Hepatocyte (in vitro differentiated cells): ENCODE measurements at regions not wholly inside any gene's neighbourhood (a gene's known extent, or its start where the extent isn't known, plus 50 kb on each side); places are given as distances from the start of the nearest gene placed in this dataset.

Source experiments
- DNase-seq: peaks from one replicate; pipeline ENCODE4 v3.0.0-alpha.2; 2016; ENCODE audit warnings: low spot score
- H2AFZ ChIP-seq: fragments of 200-600 bp; sonication (generic); 2 replicates; pipeline ENCODE4 v1.6.0; 2016; ENCODE audit warnings: antibody characterized with exemption, mild to moderate bottlenecking
- H3K27ac ChIP-seq: fragments of 200-600 bp; sonication (generic); 2 replicates; pipeline ENCODE4 v1.5.1; 2016; ENCODE audit warnings: mild to moderate bottlenecking
- H3K27me3 ChIP-seq: fragments of 200-600 bp; sonication (generic); 2 replicates; pipeline ENCODE4 v1.6.1; 2016
- H3K36me3 ChIP-seq: fragments of 200-600 bp; sonication (generic); replicated peaks from 2 replicates; pipeline ENCODE4 v1.5.1; 2016; ENCODE audit warnings: low read depth; ENCODE audit not compliant: insufficient read depth
- H3K4me1 ChIP-seq: fragments of 200-600 bp; sonication (generic); 2 replicates; pipeline ENCODE4 v1.5.1; 2016; ENCODE audit warnings: mild to moderate bottlenecking, moderate library complexity; ENCODE audit not compliant: insufficient read depth
- H3K4me2 ChIP-seq: fragments of 200-600 bp; sonication (generic); 2 replicates; pipeline ENCODE4 v1.6.0; 2016
- H3K4me3 ChIP-seq: fragments of 200-600 bp; sonication (generic); 2 replicates; pipeline ENCODE4 v1.5.1; 2016; ENCODE audit warnings: mild to moderate bottlenecking
- H3K79me2 ChIP-seq: fragments of 200-600 bp; sonication (generic); 2 replicates; pipeline ENCODE4 v1.6.0; 2017; ENCODE audit warnings: mild to moderate bottlenecking
- H3K9me2 ChIP-seq: fragments of 200-600 bp; sonication (generic); replicated peaks from 2 replicates; pipeline ENCODE4 v1.6.0; 2017; ENCODE audit warnings: mild to moderate bottlenecking; ENCODE audit not compliant: insufficient read depth
- H3K9me3 ChIP-seq: fragments of 200-600 bp; sonication (generic); 2 replicates; pipeline ENCODE4 v1.5.1; 2016; ENCODE audit warnings: low read depth, mild to moderate bottlenecking
- H4K20me1 ChIP-seq: fragments of 200-600 bp; sonication (generic); 2 replicates; pipeline ENCODE4 v1.6.0; 2016; ENCODE audit warnings: mild to moderate bottlenecking; ENCODE audit not compliant: insufficient read depth, poor library complexity, severe bottlenecking
- CTCF ChIP-seq: fragments of 200-600 bp; sonication (generic); IDR thresholded peaks from 2 replicates; pipeline ENCODE4 v1.5.1; 2016; ENCODE audit warnings: antibody characterized with exemption, mild to moderate bottlenecking; ENCODE audit not compliant: poor library complexity
- EZH2 ChIP-seq: fragments of 200-600 bp; sonication (generic); IDR thresholded peaks from 2 replicates; pipeline ENCODE4 v1.6.1; 2016; ENCODE audit warnings: antibody characterized with exemption, mild to moderate bottlenecking, borderline replicate concordance
- EZH2phosphoT487 ChIP-seq: fragments of 200-600 bp; sonication (generic); IDR thresholded peaks from one replicate; pipeline ENCODE4 v1.6.1; 2018; ENCODE audit warnings: antibody characterized with exemption, mild to moderate bottlenecking, low read depth, moderate library complexity; ENCODE audit not compliant: unreplicated experiment, severe bottlenecking
- WGBS: methylation state at CpG from one replicate; pipeline ENCODE4 v1.1.6; 2016; ENCODE audit warnings: low lambda C conversion rate; ENCODE audit errors: missing lambda C conversion rate; 5-methylcytosine and 5-hydroxymethylcytosine counted together

GRCh38 chr12:41731061-41731460 is 413.6 kb downstream of the GXYLT1 start:
- 86% methylated on average over 2 of the region's 2 CpGs for WGBS
- TF ChIP-seq CTCF (no peak), EZH2phosphoT487 (no peak), EZH2 (no peak)
- H3K4me3 ChIP-seq, result no peak overlapping the region
- H3K27ac ChIP-seq, result no peak overlapping the region
- H3K4me1 ChIP-seq, result no peaks in the 10 kb centered on the region
- no peak overlapping the region for H3K4me2 ChIP-seq
- H3K27me3 ChIP-seq, result no peaks in the 10 kb centered on the region
- H2AFZ ChIP-seq, result no peak overlapping the region
- H3K9me3 ChIP-seq, result no peaks in the 10 kb centered on the region
- no peaks in the 10 kb centered on the region for H3K9me2 ChIP-seq
- H4K20me1 ChIP-seq, result no peaks in the 10 kb centered on the region
- H3K36me3 ChIP-seq, result no peaks in the 10 kb centered on the region
- DNase-seq, result no peak
- H3K79me2 ChIP-seq, result no peaks in the 10 kb centered on the region

DNA sequence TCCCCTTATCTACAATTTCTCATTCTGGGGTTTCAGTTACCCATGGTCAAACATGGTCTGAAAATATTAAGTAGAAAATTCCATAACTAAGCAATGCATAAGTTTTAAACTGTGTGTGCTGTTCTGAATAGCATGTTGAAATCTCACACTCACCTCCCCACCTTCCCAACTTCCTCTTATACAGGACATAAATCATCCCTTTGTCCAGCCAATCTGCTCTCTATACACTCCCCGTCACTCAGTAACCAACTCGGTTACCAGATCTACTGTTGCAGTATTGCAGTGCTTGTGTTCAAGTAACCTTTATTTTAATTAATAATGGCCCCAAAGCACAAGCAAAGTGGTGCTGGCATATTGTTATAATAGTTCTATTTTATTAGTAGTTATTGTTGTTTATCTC is 420.5 kb downstream of the GXYLT1 start:
- no peak overlapping the region for H3K4me2 ChIP-seq
- H3K4me3 ChIP-seq, result no peak overlapping the region
- no peaks in the 10 kb centered on the region for H3K9me2 ChIP-seq
- no peaks in the 10 kb centered on the region for H4K20me1 ChIP-seq
- H3K27me3 ChIP-seq, result no peaks in the 10 kb centered on the region
- H3K36me3 ChIP-seq, result no peaks in the 10 kb centered on the region
- H3K4me1 ChIP-seq, result no peaks in the 10 kb centered on the region
- H3K27ac ChIP-seq, result no peak overlapping the region
- no peaks in the 10 kb centered on the region for H3K79me2 ChIP-seq
- H3K9me3 ChIP-seq, result no peaks in the 10 kb centered on the region
- WGBS, result 67% methylated on average over 2 of the region's 2 CpGs
- no peak for DNase-seq
- H2AFZ ChIP-seq, result no peak overlapping the region
- TF ChIP-seq EZH2 (no peak), CTCF (no peak), EZH2phosphoT487 (no peak)

DNA sequence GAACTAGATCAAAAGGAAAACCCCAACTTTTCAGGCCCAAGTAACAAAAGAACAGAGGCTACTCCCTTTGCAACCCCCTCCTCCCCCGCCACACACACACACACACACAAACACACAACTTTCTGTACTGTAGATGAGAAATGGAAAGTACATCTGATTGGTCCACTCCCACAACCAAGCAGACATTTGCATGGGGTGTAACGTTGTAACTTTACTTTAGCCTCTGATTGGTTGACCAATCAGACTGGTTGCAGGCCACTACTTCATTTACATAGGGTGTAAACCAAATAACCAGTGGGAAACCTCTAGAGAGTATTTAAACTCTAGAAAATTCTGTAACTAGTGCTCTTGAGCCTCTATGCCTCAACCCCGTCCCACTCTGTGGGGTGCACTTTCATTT is 425.5 kb downstream of the GXYLT1 start:
- no peak overlapping the region for H3K27ac ChIP-seq
- H3K4me2 ChIP-seq, result no peak overlapping the region
- H3K4me3 ChIP-seq, result no peak overlapping the region
- TF ChIP-seq EZH2 (no peak), CTCF (no peak), EZH2phosphoT487 (no peak)
- H3K9me3 ChIP-seq, result no peaks in the 10 kb centered on the region
- no peaks in the 10 kb centered on the region for H3K79me2 ChIP-seq
- no peaks in the 10 kb centered on the region for H4K20me1 ChIP-seq
- H3K27me3 ChIP-seq, result no peaks in the 10 kb centered on the region
- DNase-seq, result no peak
- no peaks in the 10 kb centered on the region for H3K36me3 ChIP-seq
- no peak overlapping the region for H2AFZ ChIP-seq
- 86% methylated on average over 3 of the region's 3 CpGs for WGBS
- no peaks in the 10 kb centered on the region for H3K9me2 ChIP-seq
- H3K4me1 ChIP-seq, result no peaks in the 10 kb centered on the region

- H3K27ac ChIP-seq, result no peak overlapping the region
- H3K36me3 ChIP-seq, result no peaks in the 10 kb centered on the region
- 80% methylated on average over 3 of the region's 3 CpGs for WGBS
- H3K9me3 ChIP-seq, result no peaks in the 10 kb centered on the region
- no peak for TF ChIP-seq EZH2
- H3K4me2 ChIP-seq, result no peak overlapping the region
- no peaks in the 10 kb centered on the region for H3K9me2 ChIP-seq
- no peak overlapping the region for H3K4me3 ChIP-seq
- H2AFZ ChIP-seq, result no peak overlapping the region
- H3K79me2 ChIP-seq, result no peaks in the 10 kb centered on the region
- no peak for DNase-seq
- H3K27me3 ChIP-seq, result no peaks in the 10 kb centered on the region
- H3K4me1 ChIP-seq, result no peaks in the 10 kb centered on the region
- H4K20me1 ChIP-seq, result no peaks in the 10 kb centered on the region
These were observed 429.4 kb downstream of the GXYLT1 start for GRCh38 chr12:41715256-41715655.
